NCI-H82 treated with DMSO at 0.1 percent for 48 hours (cell line): ENCODE measurements at regions not wholly inside any gene's neighbourhood (a gene's known extent, or its start where the extent isn't known, plus 50 kb on each side); places are given as distances from the start of the nearest gene placed in this dataset.

Source experiments
- DNase-seq: peaks from one replicate; lab custom pipeline; 2025; ENCODE audit not compliant: unreplicated experiment; lab: John Stamatoyannopoulos, UW

DNA sequence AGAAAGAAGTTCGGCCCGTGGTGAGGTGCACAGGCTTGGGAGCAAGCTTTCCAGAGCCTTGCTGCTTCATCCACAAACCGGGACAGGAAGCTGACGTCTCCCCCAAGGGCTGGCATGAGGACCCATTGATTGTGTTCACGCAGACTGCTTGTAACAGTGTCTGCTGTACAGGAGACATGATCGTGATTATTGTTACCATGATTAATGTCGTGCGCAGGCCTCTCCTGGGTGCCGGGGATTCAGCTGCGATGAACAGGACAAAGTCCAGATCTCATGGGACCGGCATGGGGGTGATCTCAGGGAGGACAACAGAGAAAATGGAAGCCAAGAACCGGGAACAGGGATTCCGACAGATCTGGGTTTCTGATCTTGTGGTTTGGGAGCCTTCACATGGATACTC lies 219.9 kb downstream of the BRD1 start:
- no peak for DNase-seq

DNA sequence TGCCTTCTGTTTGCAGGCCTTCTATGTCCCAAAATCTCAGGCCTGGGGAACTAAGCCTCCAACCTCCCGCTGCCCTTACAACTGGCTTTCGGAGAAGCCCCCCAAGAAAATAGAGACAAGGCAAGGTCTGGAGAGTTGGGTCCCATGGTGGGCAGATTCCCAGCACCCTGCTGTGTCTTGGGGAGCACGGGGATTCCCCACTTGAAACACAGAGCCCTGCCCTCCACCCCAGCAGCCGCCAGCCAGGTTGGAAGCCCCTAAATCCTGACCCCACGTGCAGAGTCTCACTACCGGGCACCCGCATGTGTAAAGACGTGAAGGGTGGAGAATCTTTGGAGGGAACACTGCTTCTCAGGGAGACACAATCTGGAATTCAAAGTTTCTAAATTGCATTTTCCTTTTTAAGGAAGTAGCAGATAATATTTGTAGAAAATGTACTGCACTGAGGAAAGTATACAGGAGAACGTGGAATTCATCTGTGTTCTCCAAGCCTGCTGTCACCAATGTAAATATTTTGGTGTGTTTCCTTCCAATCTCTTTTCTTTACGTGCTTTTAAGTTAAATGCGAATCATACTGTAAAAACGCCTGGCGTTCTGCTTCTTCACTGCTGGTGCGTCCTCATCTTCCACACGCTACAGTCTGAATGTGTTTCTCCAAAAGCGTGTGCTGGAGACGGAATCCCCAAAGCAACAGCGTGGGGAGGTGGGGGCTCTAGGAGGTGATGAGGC lies 220.9 kb downstream of the BRD1 start:
- DNase-seq, result no peak

GRCh38 chr22:49604732-49605302 lies 222.9 kb downstream of the BRD1 start:
- no peak for DNase-seq

DNA sequence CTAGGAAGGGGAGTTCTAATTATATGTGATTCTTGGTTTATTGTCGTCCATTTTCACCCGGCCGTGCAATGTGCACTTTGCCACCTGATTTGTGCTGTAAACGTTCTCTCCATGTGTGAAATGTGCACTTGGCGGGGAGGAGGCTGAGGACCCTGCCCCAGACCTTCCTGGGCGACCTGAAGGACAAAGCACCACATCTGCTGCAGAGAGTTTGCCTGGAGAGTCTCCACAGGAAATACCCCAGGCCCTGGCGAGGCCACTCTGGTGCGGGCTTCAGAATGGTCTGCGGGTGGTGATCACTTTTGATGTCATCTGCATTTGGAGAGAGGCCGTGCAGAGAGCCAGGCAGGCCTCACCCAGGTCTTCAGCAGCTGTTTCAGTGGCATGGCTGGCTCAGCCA lies 224.7 kb downstream of the BRD1 start:
- DNase-seq, result no peak

GRCh38 chr22:49602481-49602880 lies 225.2 kb downstream of the BRD1 start:
- DNase-seq, result no peak

GRCh38 chr22:49601614-49602321 lies 225.9 kb downstream of the BRD1 start:
- DNase-seq, result no peak

DNA sequence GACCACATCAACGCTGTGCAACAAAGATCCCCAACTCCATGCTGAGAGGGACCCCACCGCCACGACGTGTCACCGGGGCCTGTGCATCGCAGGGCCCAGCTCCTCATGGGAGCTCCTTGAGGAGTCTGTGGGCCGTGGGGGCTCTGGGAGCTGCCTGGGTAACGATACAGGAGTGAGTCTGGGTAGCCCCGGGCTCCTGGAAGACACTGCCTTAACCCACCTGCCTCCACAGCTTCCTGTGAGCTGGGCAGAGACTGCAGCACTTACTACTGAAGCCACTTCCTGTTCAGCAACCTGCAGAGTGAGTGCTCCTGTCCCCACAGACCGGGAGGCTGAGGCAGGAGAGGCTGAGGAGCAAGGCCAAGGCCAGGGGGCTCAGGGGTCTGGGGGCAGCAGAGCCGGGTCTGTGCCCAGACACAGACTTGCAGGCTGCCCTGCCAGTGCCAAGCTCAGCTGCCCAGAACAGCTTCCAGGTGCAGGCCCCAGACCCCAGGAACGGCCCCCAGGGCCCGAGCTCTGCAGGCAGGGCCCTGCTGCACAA lies 226.7 kb downstream of the BRD1 start:
- no peak for DNase-seq

DNA sequence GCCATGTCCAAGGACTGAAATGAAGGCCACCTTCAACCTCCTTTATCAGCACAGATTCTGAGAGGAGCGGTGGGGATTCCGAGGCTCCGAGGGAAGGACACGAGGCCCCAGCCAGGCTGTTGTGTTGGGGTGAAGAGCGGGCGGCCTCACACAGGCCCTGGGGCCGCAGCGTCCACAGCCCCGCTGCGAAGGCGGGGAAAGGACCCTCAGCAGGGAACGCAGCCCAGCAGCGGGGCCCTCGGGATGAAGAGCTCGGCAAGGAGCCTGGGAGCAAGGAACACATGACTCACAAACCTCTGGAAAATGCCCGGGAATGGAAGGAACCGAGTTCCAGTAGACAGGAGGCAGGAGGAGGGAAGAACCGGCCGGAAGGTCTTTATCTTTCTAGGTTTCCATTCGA lies 227.2 kb downstream of the BRD1 start:
- DNase-seq, result no peak

- DNase-seq, result no peak
Measured at GRCh38 chr22:49599691-49600455, 227.8 kb downstream of the BRD1 start.

DNA sequence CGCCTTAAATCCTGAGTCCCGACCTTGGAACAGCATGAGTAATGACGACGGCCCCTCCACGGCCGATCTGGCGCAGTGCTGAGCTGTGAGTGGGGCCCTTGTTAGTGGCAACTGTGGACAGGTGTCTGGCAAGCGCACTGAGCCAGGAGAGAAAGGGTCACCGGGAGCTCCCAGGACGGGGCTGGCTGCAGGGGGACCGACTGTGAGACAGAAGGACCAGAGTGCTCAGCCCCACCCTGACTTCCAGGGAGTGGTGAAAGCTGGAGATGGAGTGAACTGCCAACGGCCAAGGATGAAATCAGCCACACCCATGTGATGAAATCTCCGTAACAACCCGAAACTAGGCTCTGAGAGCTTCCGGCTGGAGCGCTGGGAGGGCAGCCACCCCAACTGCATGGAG lies 228.6 kb downstream of the BRD1 start:
- DNase-seq, result no peak

GRCh38 chr22:49598338-49598737 lies 229.3 kb downstream of the BRD1 start:
- no peak for DNase-seq

- no peak for DNase-seq
Measured at GRCh38 chr22:49597428-49598039, 230.1 kb downstream of the BRD1 start.

GRCh38 chr22:49595465-49596078 lies 232.1 kb downstream of the BRD1 start:
- no peak for DNase-seq

DNA sequence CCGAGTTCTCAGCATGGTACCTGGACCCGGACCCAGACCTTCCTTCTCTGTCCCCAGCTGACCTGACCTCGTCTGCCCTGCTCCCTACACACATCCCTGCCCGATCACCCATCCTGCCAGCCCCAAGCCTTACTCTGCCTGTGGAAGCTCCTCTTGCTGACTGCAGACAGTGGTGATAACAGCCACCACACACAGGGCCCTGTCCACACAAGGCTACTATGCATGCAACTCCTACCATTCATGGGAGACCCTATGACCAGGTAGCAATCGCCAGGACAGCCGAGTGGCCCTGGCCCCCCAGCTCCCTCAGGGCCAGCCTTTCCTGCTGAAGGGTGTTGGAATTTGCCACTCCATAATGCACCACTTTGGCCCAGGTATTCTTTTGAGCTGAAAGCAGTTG lies 233.6 kb downstream of the BRD1 start:
- no peak for DNase-seq

DNA sequence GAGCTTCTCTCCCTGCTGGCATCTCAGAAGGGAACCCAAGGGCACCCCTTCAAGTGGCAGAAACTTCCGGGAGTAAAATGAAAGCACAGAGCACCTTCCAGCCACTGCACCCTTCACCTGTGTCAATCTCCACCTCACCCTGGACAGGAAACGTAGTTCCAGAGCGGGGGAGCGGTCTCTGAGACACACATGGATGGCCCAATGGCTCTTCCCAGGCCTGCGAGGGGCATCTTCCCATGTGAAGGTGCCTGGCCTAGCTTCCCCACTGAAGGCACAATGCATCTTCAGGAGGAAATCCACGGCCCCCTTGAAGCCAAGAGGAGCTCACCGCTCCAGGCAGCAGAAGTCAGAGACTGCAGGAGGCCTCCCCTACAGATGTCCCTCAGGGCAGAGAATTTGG lies 234.2 kb downstream of the BRD1 start:
- DNase-seq, result no peak

GRCh38 chr22:49592780-49593501 lies 234.7 kb downstream of the BRD1 start:
- no peak for DNase-seq

DNA sequence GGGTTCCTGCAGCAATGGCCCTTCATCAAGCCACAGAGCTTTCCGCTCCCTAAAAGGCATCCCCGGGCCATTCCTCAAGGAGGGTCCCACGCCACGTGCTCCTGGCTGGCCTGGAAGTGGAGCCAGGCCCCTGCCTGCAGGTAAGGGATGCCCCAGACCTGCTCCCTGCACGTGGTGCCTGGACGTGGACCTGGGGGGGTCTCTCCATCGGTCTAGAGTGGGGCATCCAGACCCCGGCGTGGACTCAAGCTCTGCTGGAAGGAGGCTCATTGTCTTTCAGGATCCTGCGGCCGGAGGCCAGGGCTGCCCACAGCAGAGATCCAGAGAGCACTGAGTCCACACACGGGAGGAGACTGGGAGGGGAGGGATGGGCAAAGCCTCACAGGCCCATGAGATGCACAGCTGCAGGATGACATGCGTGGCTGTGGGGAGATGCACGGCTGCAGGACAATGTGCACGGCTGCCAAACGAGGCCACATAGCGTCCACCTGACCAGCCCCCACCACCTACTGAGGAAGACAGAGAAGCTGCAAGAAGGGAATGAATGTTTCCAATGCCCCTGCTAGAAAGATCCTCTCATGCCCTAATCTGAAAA lies 236.7 kb downstream of the BRD1 start:
- DNase-seq, result no peak

DNA sequence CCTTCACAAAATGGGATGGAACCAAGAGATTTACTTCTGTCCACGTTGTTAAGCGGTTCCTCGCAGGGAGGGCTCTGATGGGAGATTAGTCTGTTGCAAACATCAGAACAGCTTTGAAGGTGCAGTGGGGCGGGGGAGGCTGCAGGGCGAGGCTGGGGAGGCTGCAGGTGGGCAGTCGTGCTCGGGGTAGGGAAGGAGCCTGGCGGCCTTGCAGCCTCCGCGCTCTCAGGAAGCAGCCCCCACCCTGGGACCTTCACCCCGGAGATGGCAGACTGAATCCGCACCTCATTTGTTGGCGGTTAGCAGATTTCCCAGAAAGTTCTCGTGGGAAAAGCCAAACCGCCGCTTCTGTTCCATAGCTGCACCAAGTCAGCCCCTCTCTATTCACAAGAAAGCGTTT lies 237.3 kb downstream of the BRD1 start:
- DNase-seq, result no peak

DNA sequence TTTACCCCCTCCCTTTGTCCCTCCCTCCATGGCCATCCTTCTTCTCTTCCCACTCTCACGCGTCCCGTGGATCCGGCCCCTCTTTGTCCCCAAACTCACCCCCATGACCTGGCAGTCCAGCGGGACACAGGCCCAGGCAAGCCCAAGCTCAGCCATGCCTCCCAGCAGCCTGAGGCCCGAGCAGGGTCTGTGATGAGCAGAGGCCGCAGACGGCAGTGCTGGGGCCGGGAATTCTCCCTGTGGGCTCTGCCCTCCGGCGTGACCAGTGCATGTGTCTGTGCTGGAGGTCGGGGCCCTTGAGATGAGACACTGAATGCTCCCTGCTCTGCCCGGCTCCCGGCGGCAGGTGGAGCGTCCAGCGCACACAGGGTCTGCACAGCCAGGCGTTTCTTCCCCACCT lies 237.9 kb downstream of the BRD1 start:
- DNase-seq, result no peak

DNA sequence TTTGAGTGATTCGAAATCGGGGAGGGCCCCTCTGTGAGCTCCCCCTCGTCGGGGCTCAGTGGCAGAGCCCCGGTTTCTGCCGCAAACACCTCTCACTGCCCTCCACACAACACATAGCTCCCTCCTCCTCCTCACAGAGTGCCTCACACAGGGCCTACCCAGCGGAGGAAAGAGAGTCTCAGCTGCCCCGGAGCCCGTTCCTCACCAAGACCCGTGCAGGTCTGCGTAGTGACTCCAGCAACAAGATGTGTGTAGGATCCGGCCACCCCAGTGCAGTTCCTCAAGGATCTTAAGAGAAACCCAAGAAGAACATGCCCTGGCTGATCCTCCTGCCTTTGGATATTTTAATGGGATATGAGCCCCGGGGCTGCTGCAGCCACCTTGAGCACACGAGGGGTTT lies 238.4 kb downstream of the BRD1 start:
- DNase-seq, result no peak
